BJ (cell line): ENCODE measurements at regions not wholly inside any gene's neighbourhood (a gene's known extent, or its start where the extent isn't known, plus 50 kb on each side); places are given as distances from the start of the nearest gene placed in this dataset.

Source experiments
- CTCF ChIA-PET: fragments of 350-600 bp; formaldehyde crosslinking; extraction: SDS; loops from one replicate; lab custom pipeline; 2021; ENCODE audit warnings: antibody characterized with exemption, inconsistent platforms; lab: Yijun Ruan, JAX
- POLR2A ChIA-PET: fragments of 300-600 bp; sonication (Branson Sonifier 250); formaldehyde crosslinking; extraction: SDS; loops from one replicate; lab custom pipeline; 2021; ENCODE audit warnings: antibody characterized with exemption; lab: Charles Lee
- DNase-seq: peaks from one replicate; pipeline ENCODE4 v3.0.0-alpha.2; 2011; ENCODE audit warnings: low read depth
- H3K27me3 ChIP-seq: 2 replicates; pipeline ENCODE4 v1.6.0; 2011; ENCODE audit warnings: low read length; ENCODE audit not compliant: control insufficient read depth, insufficient read depth
- H3K36me3 ChIP-seq: 2 replicates; pipeline ENCODE4 v1.5.1; 2011; ENCODE audit warnings: low read length; ENCODE audit not compliant: control insufficient read depth, insufficient read depth
- H3K4me3 ChIP-seq: 2 replicates; pipeline ENCODE4 v1.5.1; 2011; ENCODE audit warnings: low read depth, mild to moderate bottlenecking, control low read depth, low read length
- CTCF ChIP-seq: IDR thresholded peaks from 2 replicates; pipeline ENCODE4 v1.5.1; 2011; ENCODE audit warnings: low read depth, mild to moderate bottlenecking, control low read depth, inconsistent platforms, low read length, moderate library complexity; ENCODE audit not compliant: insufficient read depth

- no peaks in the 10 kb centered on the region for H3K36me3 ChIP-seq
Observed at GRCh38 chr4:29521281-29521680, 1198.9 kb upstream of the PCDH7 start.

GRCh38 chr4:29536745-29537144, 1183.4 kb upstream of the PCDH7 start:
- POLR2A ChIA-PET, result no interaction called here

More at GRCh38 chr4:29521281-29521680, 1198.9 kb upstream of the PCDH7 start:
- CTCF ChIA-PET, result no interaction called here
- no peak for TF ChIP-seq CTCF
- no peak overlapping the region for H3K4me3 ChIP-seq
- DNase-seq, result no peak
- no peaks in the 10 kb centered on the region for H3K27me3 ChIP-seq
- POLR2A ChIA-PET, result no interaction called here

GRCh38 chr4:29538889-29539646, 1181.1 kb upstream of the PCDH7 start:
- TF ChIP-seq CTCF, result no peak
- no peak overlapping the region for H3K4me3 ChIP-seq
- H3K36me3 ChIP-seq, result no peaks in the 10 kb centered on the region
- no peak for DNase-seq
- H3K27me3 ChIP-seq, result no peaks in the 10 kb centered on the region
- CTCF ChIA-PET, result no interaction called here
- POLR2A ChIA-PET, result no interaction called here

More at GRCh38 chr4:29536745-29537144, 1183.4 kb upstream of the PCDH7 start:
- Histone ChIP-seq H3K4me3 (no peak overlapping the region), H3K36me3 (no peaks in the 10 kb centered on the region), H3K27me3 (no peaks in the 10 kb centered on the region)
- CTCF ChIA-PET, result no interaction called here
- no peak for DNase-seq
- no peak for TF ChIP-seq CTCF

- H3K4me3 ChIP-seq, result no peak overlapping the region
- TF ChIP-seq CTCF, result no peak
- ChIA-PET POLR2A (no interaction called here), CTCF (no interaction called here)
- H3K27me3 ChIP-seq, result no peaks in the 10 kb centered on the region
- H3K36me3 ChIP-seq, result no peaks in the 10 kb centered on the region
- no peak for DNase-seq
Observed at GRCh38 chr4:29540439-29541102, 1179.6 kb upstream of the PCDH7 start.

- ChIA-PET POLR2A (no interaction called here), CTCF (no interaction called here)
- H3K36me3 ChIP-seq, result no peaks in the 10 kb centered on the region
- H3K4me3 ChIP-seq, result no peak overlapping the region
- no peak for DNase-seq
- no peaks in the 10 kb centered on the region for H3K27me3 ChIP-seq
- no peak for TF ChIP-seq CTCF
Observed at GRCh38 chr4:29541757-29542156, 1178.4 kb upstream of the PCDH7 start.
